HG03280 (cell line): ENCODE measurements at regions not wholly inside any gene's neighbourhood (a gene's known extent, or its start where the extent isn't known, plus 50 kb on each side); places are given as distances from the start of the nearest gene placed in this dataset.

Experiments used
- ATAC-seq: cut with Tn5 transposase; IDR thresholded peaks from one replicate; pipeline ENCODE4 v1.9.1; 2021; ENCODE audit warnings: mild to moderate bottlenecking, moderate library complexity; ENCODE audit not compliant: unreplicated experiment

GRCh38 chr1:234727018-234727940 is 117.3 kb upstream of the IRF2BP2 start:
- no peak for ATAC-seq

- ATAC-seq, result no peak
Measured at GRCh38 chr1:234726359-234726943, 116.5 kb upstream of the IRF2BP2 start.

- ATAC-seq, result no peak
Measured at GRCh38 chr1:234725177-234726132, 115.5 kb upstream of the IRF2BP2 start.

- peak; percentile 12 for ATAC-seq
Measured at GRCh38 chr1:234724516-234725176, 114.7 kb upstream of the IRF2BP2 start.

- ATAC-seq, result no peak
Measured at GRCh38 chr1:234722904-234723720, 113.1 kb upstream of the IRF2BP2 start.

- no peak for ATAC-seq
Measured at GRCh38 chr1:234722270-234722704, 112.3 kb upstream of the IRF2BP2 start.

- ATAC-seq, result no peak
Measured at GRCh38 chr1:234721476-234722269, 111.7 kb upstream of the IRF2BP2 start.

- no peak for ATAC-seq
Measured at GRCh38 chr1:234720709-234721441, 110.9 kb upstream of the IRF2BP2 start.

GRCh38 chr1:234719454-234720251 is 109.7 kb upstream of the IRF2BP2 start:
- no peak for ATAC-seq

GRCh38 chr1:234718496-234719453 is 108.8 kb upstream of the IRF2BP2 start:
- no peak for ATAC-seq

- ATAC-seq, result no peak
Measured at GRCh38 chr1:234716908-234717375, 107.0 kb upstream of the IRF2BP2 start.

GRCh38 chr1:234715252-234716014 is 105.5 kb upstream of the IRF2BP2 start:
- no peak for ATAC-seq

- ATAC-seq, result no peak
Measured at GRCh38 chr1:234713859-234714258, 103.9 kb upstream of the IRF2BP2 start.

GRCh38 chr1:234713440-234713839 is 103.5 kb upstream of the IRF2BP2 start:
- no peak for ATAC-seq

GRCh38 chr1:234712891-234713305 is 102.9 kb upstream of the IRF2BP2 start:
- no peak for ATAC-seq
